ENCODE measurements at regions not wholly inside any gene's neighbourhood (a gene's known extent, or its start where the extent isn't known, plus 50 kb on each side); places are given as distances from the start of the nearest gene placed in this dataset.

GRCh38 chrX:17247144-17247543, 127.9 kb upstream of the NHS start:
- 93% methylated on average over 1 of the region's 1 CpG for WGBS
- TF ChIP-seq CTCF (IDR thresholded peaks at IDR 0.05) (no peak), POLR2A (IDR thresholded peaks at IDR 0.05) (no peak), EP300 (IDR thresholded peaks at IDR 0.05) (no peak), POLR2AphosphoS5 (IDR thresholded peaks at IDR 0.05) (no peak)
- Histone ChIP-seq H3K36me3 (no peaks in the 10 kb centered on the region), H3K27ac (no peak overlapping the region), H3K9me3 (no peaks in the 10 kb centered on the region), H3K4me1 (no peaks in the 10 kb centered on the region), H3K4me3 (no peak overlapping the region), H3K27me3 (no peaks in the 10 kb centered on the region)
- DNase-seq (ENCODE audit: low spot score in 2 of 2): no peak

DNA sequence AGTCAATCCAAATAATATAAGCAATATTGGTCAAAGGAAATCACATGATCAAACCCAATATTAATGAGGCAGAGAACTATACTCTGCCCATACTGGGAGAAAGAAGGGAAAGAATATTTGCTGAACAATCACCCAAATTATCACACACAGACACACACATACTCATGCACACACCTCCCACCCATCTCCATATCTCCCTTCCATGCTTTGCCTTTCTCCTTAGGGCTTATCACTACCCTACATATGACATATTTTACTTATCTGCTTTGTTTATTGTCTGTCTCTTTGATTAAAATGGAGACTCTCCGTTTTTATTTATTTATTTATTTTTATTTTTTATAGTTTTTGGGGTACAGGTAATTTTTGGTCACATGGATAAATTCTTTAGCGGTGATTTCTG, 112.9 kb upstream of the NHS start:
- TF ChIP-seq EP300 (IDR thresholded peaks at IDR 0.05): no peak
- TF ChIP-seq CTCF (IDR thresholded peaks at IDR 0.05): no peak
- TF ChIP-seq POLR2A (IDR thresholded peaks at IDR 0.05): no peak
- TF ChIP-seq POLR2AphosphoS5 (IDR thresholded peaks at IDR 0.05): no peak
- Histone ChIP-seq H3K4me3 (no peak overlapping the region), H3K27ac (no peak overlapping the region), H3K27me3 (no peaks in the 10 kb centered on the region), H3K9me3 (no peaks in the 10 kb centered on the region), H3K36me3 (no peaks in the 10 kb centered on the region), H3K4me1 (no peaks in the 10 kb centered on the region)
- 65% methylated on average over 2 of the region's 2 CpGs for WGBS
- DNase-seq (ENCODE audit: low spot score in 2 of 2): no peak

DNA sequence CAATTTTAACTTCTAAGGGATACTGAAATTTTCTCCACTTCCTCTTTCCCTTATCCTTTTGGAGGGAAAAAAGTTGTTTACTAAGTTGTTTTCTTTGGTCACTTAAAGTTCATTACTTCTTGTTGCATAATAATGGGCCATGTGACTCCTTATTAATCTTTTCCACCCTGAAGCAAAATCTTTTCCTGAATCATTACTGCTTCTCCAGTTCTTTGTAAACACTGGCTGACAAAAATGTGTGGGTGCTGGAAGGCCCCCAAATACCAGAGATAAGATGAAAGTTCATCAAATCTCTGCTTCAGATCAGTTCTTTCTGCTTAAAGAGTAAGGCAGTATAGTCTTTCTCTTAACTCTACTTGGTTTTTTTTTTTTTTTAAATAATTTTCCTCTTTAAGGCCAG, 108.9 kb upstream of the NHS start:
- H3K27me3 ChIP-seq: no peaks in the 10 kb centered on the region
- H3K9me3 ChIP-seq: no peaks in the 10 kb centered on the region
- no peaks in the 10 kb centered on the region for H3K4me1 ChIP-seq
- no peaks in the 10 kb centered on the region for H3K36me3 ChIP-seq
- DNase-seq (ENCODE audit: low spot score in 2 of 2): no peak
- TF ChIP-seq POLR2AphosphoS5 (IDR thresholded peaks at IDR 0.05) (no peak), EP300 (IDR thresholded peaks at IDR 0.05) (no peak), CTCF (IDR thresholded peaks at IDR 0.05) (no peak), POLR2A (IDR thresholded peaks at IDR 0.05) (no peak)
- no peak overlapping the region for H3K27ac ChIP-seq
- no peak overlapping the region for H3K4me3 ChIP-seq

- no peaks in the 10 kb centered on the region for H3K4me1 ChIP-seq
- no peak for TF ChIP-seq CTCF (IDR thresholded peaks at IDR 0.05)
- no peak for TF ChIP-seq EP300 (IDR thresholded peaks at IDR 0.05)
- TF ChIP-seq POLR2A (IDR thresholded peaks at IDR 0.05): no peak
- TF ChIP-seq POLR2AphosphoS5 (IDR thresholded peaks at IDR 0.05): no peak
- H3K9me3 ChIP-seq: no peaks in the 10 kb centered on the region
- no peak overlapping the region for H3K4me3 ChIP-seq
- no peak for DNase-seq (ENCODE audit: low spot score in 2 of 2)
- H3K27ac ChIP-seq: no peak overlapping the region
- H3K27me3 ChIP-seq: no peaks in the 10 kb centered on the region
- 81% methylated on average over 2 of the region's 2 CpGs for WGBS
- H3K36me3 ChIP-seq: no peaks in the 10 kb centered on the region
These were observed 96.0 kb upstream of the NHS start for GRCh38 chrX:17278961-17279360.

- H3K4me3 ChIP-seq: no peak overlapping the region
- no peaks in the 10 kb centered on the region for H3K36me3 ChIP-seq
- DNase-seq (ENCODE audit: low spot score in 2 of 2): no peak
- WGBS: 68% methylated on average over 2 of the region's 2 CpGs
- H3K4me1 ChIP-seq: no peaks in the 10 kb centered on the region
- H3K27ac ChIP-seq: no peak overlapping the region
- no peak for TF ChIP-seq POLR2A (IDR thresholded peaks at IDR 0.05)
- TF ChIP-seq EP300 (IDR thresholded peaks at IDR 0.05): no peak
- no peak for TF ChIP-seq CTCF (IDR thresholded peaks at IDR 0.05)
- no peak for TF ChIP-seq POLR2AphosphoS5 (IDR thresholded peaks at IDR 0.05)
- no peaks in the 10 kb centered on the region for H3K9me3 ChIP-seq
- no peaks in the 10 kb centered on the region for H3K27me3 ChIP-seq
These were observed 89.0 kb upstream of the NHS start for GRCh38 chrX:17285983-17286382.
